Suppressor macrophage treated with lipopolysaccharide for 1 hour (primary cell): ENCODE measurements at regions not wholly inside any gene's neighbourhood (a gene's known extent, or its start where the extent isn't known, plus 50 kb on each side); places are given as distances from the start of the nearest gene placed in this dataset.
"Not testable (repeated sequence)": the region's sequence is repeated elsewhere in the genome, so short reads cannot be mapped to it uniquely, and the experiment has no call there.

ENCODE experiments used
- DNase-seq, 3 donors: peaks; one replicate each; pipeline ENCODE4 v3.0.0-alpha.2; 2020 to 2022

DNA sequence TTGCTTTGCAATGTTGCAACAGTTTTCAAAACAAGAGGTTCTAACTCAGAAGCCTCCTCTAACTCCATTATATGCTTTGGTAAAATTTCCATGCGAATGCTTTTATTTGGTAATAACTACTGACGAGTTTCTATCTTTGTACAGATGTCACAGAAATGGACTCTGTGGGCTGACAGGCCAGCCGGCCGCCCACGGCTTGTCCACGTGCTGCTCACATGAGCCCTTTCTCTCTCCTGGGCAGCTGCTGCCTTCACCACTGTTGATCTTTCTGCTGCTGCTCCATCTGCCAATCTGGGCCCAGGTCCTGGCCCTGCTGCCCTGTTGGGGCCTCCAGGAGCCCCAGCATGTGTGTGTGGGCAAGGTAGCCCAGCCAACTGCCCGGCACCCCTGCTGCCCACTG lies 168.2 kb upstream of the TMEM132C start:
- no peak for DNase-seq

DNA sequence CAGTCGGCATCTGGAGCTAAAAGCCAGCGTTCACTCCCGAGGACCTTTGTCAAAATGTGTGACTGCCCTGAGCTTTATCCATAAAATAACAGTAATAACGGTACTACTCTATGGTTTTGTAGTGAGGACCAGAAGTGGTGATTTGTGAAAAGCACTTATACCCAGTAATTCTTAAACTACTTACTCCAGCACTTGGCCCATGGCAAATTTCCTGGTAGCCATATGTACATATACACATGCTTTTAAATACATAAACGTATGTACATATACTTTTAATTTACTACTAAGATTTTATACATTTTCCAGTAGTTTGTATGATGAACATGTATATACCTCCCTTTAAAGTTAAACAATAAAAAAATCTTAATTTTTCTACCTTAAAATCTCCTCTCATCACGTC lies 163.8 kb upstream of the TMEM132C start:
- DNase-seq: no peak

DNA sequence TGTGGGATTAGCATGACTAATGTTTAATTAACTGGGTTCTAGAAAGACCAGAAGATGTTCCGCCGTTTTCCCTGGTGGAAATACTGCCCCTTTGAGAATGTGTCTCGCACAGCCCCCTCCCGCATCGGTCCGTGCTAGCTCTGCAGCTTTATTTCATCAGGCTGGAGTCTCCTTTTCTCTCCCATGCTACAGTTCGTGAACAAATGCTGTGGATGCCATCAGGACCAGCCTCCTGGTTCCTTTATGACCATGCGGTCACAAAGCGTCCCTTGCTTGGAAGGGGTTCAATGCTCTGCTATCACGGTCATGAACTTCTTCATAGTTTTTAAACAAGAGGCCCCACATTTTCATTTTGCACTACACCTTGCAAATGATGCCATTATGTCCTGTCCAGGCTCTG lies 157.7 kb upstream of the TMEM132C start:
- DNase-seq: no peak

DNA sequence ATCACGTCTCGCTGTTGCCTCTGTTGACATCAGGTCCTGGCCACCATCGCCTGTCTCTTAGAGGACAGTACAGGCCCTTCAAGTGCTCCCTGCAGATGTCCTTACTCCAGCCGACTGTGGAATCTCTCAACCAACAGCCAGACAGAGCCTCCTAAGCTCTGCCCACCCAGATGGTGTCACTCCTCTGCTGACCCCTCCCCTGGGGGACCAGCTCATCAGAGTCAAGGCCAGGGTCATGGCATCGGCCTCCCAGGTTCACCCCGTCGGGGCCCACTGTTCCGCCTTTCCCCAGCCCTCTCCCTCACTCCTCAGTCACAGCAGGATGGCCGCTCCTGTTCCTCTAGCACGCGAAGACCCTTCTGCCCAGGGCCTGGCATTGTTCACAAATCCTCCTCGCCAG lies 157.3 kb upstream of the TMEM132C start:
- DNase-seq: no peak

DNA sequence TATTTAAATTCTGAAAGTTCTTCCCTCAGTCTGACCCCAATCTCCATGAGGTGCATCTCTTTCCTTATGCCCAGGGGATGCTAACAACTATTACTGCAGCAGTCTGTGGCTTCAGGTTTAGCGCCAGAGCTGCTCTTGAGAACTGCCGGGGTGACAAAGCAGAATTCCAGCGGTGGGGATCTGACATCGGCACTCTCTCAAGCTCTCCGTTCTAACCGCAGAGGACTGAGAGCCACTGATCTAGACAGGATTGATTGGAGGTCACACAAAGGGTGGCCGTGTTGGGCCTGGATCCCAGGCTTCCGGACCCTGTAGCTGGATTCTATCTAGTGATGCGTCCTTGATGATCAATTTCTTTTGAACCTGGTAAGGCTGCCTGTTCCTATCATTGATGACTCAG lies 155.6 kb upstream of the TMEM132C start:
- DNase-seq: no peak

DNA sequence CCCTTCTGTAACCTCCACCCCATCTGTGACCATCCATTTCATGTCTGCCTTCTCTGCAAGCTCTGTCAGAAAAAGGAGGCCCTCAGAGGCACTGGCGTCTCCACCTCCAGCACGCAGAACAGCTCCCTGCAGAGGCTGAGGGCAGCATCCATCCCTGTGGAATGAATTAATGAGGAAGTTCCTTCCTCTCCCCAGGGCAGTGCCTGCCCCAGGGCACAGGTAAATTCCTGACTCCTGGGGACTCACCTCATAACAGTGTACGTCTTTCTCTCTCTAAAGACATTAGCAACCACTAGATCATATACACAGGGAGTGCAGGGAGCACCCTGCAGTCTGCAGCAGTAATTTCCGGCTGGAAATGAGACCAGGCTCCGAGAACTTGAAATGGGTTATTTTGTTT lies 155.0 kb upstream of the TMEM132C start:
- DNase-seq: no peak

DNA sequence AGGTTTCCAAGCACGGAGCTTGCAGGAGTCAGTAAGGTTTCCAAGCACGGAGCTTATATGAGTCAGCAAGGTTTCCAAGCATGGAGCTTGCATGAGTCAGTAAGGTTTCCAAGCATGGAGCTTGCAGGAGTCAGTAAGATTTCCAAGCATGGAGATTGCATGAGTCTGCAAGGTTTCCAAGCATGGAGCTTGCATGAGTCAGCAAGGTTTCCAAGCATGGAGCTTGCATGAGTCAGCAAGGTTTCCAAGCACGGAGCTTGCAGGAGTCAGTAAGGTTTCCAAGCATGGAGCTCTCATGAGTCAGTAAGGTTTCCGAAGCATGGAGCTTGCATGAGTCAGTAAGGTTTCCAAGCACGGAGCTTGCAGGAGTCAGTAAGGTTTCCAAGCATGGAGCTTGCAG lies 153.7 kb upstream of the TMEM132C start:
- DNase-seq: not testable (repeated sequence)

DNA sequence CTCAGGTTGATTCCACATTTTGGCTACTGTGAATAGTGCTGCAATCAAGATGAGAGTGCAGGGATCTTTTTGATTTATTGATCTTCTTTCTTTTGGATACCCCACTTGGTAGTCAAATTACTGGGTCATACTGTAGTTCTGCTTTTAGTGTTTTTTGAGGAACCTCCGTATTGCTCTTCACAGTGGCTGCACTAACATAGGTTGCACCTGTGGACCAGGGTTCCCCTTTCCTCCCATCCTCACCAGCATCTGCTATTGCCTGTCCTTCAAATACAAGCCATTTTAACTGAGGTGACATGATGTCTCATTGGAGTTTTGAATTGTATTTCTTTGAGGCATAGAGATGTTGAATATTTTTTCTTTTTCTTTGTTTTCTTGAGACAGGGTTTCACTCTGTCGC lies 152.5 kb upstream of the TMEM132C start:
- no peak for DNase-seq

DNA sequence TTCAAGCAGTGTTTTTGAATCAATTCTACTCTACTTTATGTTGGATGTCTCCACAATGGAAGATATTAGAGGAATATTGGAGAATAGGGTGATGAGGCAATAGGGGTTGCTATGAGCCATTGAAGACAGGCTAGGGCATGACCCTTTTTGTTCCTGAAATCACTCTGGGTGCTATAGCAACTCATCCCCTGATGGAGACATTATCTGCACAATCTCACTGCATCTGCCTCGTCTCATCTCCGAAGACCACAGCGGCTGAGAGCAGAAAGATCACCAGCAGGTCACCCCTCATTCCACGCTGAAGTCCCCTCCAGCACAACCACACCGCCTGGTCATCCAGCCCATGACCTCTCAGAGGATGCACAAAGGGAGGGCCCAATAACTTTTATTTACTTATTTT lies 150.4 kb upstream of the TMEM132C start:
- DNase-seq: no peak

DNA sequence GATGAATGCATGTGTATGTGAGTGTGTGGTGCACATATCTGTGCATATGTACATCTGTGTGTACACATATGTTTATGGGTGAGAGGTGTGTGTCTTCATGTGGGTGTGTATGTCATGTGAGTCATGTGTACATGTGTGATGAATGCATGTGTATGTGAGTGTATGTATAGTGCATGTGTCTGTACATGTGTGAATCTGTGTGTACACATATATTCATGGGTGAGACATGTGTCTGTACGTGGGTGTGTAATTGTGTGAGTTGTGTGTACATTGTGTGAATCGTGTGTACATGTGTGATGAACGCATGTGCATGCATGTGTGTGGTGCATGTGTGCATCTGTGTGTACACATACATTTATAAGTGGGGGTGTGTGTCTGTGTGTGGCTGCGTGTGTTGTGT lies 146.9 kb upstream of the TMEM132C start:
- no peak for DNase-seq

DNA sequence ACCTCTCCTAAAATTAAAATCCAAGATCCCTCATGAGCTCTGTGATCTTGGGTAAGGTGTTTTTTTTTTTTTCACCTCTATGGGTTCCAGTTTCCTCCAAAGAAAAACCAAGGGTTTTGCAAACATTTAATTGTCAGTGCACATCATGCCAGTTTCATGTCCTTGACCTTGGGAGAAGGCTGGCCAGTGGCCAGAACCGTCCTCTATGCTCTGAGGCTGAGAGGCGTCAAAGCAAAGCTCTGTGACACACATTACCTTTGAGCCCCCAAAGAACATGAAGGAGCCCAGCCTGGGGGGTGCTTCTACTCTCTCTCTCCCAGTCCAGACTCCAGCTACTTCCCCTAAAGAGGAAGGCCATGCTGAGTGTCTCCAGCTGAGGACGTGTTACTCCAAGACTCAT lies 145.5 kb upstream of the TMEM132C start:
- no peak for DNase-seq

DNA sequence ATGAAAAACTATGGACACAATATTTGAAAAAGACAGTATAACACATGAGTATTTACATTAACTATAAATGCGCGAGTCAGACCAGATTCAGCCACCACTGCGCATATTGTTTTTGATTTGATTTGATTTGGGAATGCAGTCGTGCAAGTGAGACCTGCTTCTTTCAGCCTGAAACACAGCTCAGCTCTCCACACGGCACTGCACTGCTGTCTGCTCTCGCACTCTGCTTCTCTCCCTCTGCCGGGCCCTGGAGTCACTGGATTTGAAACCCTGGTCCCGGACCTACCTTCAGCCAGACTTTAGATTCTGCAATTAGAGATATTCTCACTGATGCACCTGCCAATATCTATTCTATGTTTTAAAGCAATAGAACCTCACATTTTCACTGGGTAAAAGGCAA lies 143.9 kb upstream of the TMEM132C start:
- no peak for DNase-seq

DNA sequence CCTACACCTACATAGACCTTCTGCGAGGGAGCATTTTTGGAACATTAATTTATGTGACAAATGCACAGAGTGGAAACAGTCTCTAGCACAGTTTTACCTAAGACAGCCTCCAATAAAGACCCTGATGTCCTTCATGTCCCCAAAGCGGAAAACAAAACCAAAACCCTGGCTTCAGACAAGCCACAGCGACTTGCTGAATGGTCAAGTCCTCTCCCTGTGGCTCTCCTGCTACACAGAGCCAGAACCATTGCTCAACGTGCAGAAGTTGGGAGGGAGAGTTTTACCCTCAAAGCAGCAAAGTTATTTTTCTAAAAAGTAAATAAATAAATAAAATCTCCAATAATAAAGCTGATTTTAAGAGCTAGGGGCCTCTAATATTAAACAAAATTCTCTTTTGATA lies 135.0 kb upstream of the TMEM132C start:
- no peak for DNase-seq

DNA sequence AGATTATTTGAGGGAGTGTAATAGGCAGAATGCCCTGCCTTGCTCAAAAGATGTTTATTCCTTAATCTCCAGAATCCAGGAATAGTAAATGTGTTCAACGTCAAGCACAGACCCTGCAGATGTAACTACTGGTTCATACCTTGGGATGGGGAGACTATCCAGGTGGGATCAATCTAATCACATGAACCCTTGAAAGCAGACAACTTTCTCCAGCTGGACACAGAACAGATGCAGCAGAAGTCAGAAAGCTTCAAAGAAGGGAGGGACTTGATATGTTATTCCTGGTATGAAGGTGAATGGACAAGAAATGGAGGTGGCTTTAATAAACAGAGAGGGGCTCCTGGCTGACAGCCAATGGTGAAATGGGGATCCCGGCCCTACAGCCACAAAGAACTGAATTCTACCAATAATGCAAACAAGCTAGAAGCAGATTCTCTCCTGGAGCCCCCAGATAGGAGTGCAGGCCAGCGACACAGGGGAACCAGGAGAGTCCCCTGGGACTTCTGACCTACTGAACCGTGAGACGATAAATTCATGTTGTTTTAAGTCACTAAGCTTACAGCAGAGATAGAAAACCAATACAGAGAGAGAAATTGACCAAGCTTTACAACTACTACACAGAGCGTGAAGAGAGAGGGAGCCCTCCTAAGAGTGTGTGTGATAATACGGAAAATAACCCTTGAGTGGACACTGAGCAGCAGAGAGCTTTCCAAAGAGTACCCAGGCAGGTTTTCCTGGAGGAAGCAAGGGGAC lies 133.5 kb upstream of the TMEM132C start:
- DNase-seq: no peak

DNA sequence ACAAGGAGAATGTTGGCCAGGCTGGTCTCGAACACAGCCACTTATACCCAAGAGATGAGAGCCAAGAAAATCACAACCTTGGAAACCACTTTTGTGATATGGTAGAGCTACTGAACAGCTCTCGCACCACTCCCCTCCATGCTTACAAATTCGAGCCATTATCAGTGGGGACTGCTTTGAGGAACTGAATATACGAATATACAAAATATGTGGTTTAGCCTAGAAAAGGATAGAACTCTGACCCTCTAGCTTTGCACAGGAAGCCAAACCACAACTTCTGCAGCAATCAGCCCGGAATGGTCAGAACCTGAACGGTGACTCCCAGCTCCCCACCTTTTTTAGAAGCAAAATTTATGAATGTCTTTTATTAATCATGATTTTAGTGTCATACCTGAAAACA lies 129.8 kb upstream of the TMEM132C start:
- no peak for DNase-seq

DNA sequence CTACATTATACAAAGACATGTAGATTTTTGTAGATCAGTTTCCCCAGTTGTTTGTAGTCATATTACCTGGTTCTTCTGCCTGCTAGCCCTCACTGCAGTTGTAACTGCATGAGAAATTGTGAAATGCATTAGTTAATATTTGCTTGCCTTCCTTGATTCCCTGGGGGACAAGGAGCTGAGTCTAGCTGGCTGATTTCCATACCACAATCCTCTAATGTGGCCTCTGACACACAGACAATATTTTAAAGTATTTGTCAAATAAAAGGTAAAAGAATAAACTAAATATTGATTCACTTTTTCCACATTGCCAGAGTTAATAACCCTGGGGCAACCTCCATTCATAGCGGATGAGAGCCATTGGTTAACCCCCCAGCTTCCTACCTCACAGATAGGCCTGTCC lies 128.8 kb upstream of the TMEM132C start:
- no peak for DNase-seq

DNA sequence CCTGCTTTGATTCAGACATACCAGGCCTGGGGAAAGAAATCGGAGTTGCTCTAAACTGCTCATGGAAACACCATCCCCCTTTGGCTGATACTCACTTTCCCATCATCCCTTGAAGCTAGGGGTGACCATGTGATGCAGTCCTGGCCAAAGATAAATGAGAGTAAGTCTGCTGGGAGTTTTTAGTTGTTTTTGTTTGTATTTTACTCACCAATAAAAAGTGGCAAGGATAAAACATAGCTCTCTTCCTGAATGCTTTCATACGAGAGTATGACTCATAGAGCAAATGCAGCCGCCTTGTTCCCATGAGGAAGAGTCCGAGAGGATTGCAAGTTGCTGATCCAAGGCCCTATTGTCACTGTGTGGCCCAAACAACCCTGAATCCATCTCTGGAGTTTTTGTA lies 126.4 kb upstream of the TMEM132C start:
- DNase-seq: no peak

DNA sequence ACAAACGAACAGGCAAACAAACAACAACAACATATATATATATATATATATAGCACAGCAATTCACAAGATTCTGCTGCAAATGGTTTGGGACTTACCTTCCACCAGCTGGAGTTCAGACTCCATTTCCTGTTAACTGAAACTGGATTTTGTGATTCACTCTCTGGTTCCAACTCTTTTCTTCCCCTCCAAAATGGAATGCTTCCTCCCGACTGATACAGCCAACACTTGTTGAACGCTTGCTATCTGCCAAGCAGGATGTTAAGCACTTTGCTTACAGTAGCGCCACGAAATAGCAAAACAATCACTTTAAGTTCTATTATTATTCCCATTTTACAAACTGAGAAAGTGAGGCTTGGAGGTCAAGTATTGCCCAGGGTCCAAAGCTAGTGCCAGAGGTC lies 116.0 kb upstream of the TMEM132C start:
- no peak for DNase-seq

DNA sequence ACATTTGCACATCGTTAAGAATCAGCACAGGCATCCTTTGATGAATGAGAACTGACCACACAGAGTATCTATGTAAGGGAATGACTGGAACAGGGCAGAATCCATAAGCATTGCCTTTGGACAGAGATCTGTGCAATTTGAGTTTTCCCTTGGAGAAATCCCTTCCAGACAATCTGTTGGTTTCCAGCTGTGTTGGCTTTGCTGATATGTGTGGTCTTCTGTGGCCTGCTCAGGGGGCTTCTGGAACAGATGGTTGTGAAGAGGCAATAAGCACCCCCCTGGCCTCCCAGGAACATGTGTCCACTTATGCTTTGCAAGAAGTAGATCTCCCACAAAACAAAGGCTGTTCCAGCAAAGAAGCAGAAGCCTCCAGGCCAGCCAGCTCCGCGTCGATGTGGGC lies 111.4 kb upstream of the TMEM132C start:
- DNase-seq: no peak

DNA sequence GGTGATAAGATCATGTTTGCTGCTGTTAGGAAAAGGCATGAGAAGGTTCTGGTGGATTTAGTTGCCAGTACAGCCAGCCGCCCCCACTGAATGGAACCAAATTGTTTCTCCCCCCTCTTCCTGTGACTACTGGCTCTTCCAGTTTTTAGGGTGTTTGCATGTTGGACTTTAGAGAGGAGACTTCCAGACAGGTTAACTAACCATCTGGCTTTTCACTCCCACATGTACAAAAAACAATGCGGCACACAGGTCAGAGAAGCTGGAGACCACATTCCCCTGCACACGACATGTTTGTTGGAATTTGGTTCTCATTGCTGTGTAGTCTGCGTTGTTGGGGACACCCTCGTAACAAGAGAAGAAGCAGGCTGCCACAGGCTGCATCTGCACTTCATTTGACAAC lies 103.9 kb upstream of the TMEM132C start:
- DNase-seq: no peak

DNA sequence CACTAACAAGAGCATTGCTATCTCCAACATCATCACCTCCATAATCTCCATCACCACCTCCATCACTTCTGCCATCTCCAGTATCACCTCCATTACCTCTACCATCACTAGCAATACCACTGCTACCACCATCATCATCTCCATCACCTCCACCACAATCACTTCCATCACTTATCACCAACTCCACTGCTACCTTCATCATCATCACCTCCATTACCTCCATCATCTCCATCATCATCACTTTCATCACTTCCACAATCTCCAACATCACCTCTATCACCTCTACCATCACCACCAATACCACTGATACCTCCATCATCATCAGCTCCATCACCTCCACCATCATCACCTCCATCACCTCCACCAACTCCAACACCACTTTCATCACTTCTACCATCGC lies 102.4 kb upstream of the TMEM132C start:
- no peak for DNase-seq

DNA sequence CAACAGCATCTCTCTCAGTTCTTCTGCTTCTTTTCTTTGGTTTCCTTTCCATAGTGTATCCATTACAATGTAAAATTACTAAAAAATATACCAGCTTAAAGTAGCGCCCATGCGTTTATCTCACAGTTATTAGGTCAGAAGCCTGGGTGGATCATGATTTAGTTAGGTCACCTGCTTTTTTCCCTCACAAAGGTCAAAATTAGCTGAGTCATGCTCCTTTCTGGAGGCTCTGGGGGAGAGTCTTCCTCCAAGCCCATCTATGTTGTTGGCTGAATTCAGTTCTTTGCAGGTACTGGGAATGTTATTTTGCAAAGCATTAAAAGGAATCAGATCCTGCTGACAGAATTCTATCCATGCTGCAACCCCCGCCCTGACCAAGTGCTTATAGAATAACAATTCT lies 101.6 kb upstream of the TMEM132C start:
- DNase-seq: no peak

DNA sequence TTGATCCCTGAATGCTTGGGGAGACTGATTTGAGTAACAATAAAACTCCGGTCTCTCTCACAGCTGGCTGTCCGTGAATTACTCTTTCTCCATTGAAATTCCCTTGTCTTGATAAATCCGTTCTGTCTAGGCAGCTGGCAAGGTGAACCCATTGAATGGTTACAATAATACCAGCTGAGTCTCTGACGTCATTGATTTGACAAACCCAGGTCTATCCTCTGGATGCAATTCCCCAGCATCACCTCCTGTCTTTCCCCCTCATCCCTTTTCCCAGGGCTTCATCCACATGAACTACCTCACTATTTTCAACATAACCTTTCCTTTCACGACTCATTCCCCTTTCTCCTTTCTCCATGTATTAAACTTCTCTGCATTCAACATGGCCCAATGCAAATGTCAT lies 98.7 kb upstream of the TMEM132C start:
- DNase-seq: no peak

DNA sequence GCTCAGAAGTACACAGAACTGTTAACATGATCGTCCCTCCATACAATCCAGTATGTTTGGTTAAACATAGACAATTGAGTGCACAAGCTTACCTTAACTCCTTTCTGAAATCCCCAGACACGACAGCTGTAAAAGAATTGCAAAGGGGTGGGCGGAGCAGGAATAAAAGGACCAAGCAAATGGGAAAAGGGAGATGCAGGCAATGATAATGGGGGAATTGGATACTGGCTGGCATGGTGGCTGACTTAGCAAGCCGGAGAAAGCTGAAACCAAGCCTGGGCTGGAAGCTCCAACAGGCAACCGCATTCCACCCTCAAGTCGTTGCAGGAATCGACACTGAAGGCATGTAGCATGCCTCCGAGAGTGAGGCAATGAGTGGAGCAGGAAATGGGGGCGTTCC lies 96.8 kb upstream of the TMEM132C start:
- DNase-seq: no peak

DNA sequence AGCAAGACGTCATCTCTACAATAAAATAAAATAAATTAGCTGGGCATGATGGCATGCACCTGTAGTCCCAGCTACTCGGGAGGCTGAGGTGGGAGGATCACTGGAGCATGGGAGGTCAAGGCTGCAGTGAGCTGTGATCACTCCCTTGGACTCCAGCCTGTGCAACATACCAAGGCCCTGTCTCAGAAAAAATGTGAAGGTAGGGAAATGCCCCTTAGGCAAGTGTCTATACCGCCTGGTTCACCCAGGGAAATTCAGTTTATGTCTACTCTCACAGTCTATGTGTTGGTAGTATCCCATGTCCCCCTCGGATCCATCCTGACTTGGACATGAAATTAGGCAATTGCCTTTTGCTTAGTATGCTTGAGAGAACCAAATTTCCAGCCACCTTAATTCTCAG lies 88.4 kb upstream of the TMEM132C start:
- DNase-seq: no peak

DNA sequence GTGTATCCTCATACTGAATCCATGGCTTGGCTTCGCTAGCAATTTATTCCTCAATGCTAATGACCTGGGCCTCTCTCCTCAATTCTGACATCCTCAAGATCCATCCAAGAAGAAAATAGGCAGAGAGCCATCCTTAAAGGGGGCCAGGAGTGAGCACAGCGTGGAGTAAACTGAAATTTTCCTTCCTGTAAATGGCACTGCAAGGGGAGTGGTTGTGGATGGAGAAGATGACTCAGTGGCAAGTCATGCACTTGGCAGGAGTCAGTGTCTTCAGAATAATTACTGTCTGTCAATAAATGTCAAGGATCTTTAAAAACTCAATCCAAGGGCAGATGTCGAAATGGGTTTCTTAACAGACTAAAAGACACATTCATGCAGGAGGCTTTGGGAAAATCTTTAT lies 88.0 kb upstream of the TMEM132C start:
- DNase-seq: no peak
